Kidney (tissue), 13 donors: ENCODE measurements at regions not wholly inside any gene's neighbourhood (a gene's known extent, or its start where the extent isn't known, plus 50 kb on each side); places are given as distances from the start of the nearest gene placed in this dataset.

Experiments used
- DNase-seq, 5 donors: peaks; one replicate each; pipeline ENCODE4 v3.0.0-alpha.2; 2013 to 2020
- FAIRE-seq: peaks from 2 replicates; lab custom pipeline; 2012; peaks lifted over from hg19 to GRCh38; lab: Jason Lieb, UNC
- H3K27ac ChIP-seq, 2 donors: one replicate each; pipeline ENCODE4 v1.7.0; 2013; ENCODE audit warnings: low read depth in 2 of 2, low read length in 2 of 2, inconsistent platforms in 1 of 2
- H3K27me3 ChIP-seq: one replicate; pipeline ENCODE4 v1.7.1; 2013; ENCODE audit warnings: low read length, inconsistent platforms; ENCODE audit not compliant: control insufficient read depth, insufficient read depth
- H3K36me3 ChIP-seq, 3 donors: one replicate each; pipeline versions ENCODE4 v1.7.0 to v1.7.1; 2013; ENCODE audit warnings: low read length in 3 of 3, control low read depth in 1 of 3, inconsistent platforms in 1 of 3; ENCODE audit not compliant: insufficient read depth in 3 of 3, control insufficient read depth in 2 of 3
- H3K4me1 ChIP-seq, 3 donors: one replicate each; pipeline versions ENCODE4 v1.7.0 to v1.7.1; 2013; ENCODE audit warnings: low read length in 3 of 3, inconsistent platforms in 1 of 3, low read depth in 1 of 3; ENCODE audit not compliant: control insufficient read depth in 2 of 3, insufficient read depth in 2 of 3
- H3K4me3 ChIP-seq, 3 donors: one replicate each; pipeline versions ENCODE4 v1.7.0 to v1.8.1; 2013; ENCODE audit warnings: low read length in 3 of 3, control low read depth in 1 of 3, inconsistent platforms in 1 of 3
- H3K9ac ChIP-seq, 3 donors: one replicate each; pipeline versions ENCODE4 v1.7.0 to v1.7.1; 2013; ENCODE audit warnings: low read length in 3 of 3, control low read depth in 1 of 3, inconsistent platforms in 1 of 3
- H3K9me3 ChIP-seq, 3 donors: one replicate each; pipeline versions ENCODE4 v1.7.0 to v1.7.1; 2013; ENCODE audit warnings: low read length in 3 of 3, control low read depth in 1 of 3, inconsistent platforms in 1 of 3; ENCODE audit not compliant: control insufficient read depth in 2 of 3, insufficient read depth in 1 of 3
- CTCF ChIP-seq: IDR thresholded peaks from 3 replicates; pipeline ENCODE4 v1.5.1; 2012; ENCODE audit warnings: mild to moderate bottlenecking, moderate library complexity, borderline replicate concordance; ENCODE audit not compliant: insufficient read depth; ENCODE audit errors: extremely low read depth
- intact Hi-C: fragments of 100-400 bp; cut with DNase I; formaldehyde crosslinking; loops from one replicate; pipeline ENCODE4 v1.11.1; 2022
- donor health status: control.
- donor health status: control.
- donor health status: control.
- donor health status: control.
- donor health status: control.
- donor health status: DM: yes; HTN: yes; CAD: no.
- donor health status: Normal renal cell carcinoma (clear cell type).

- no peaks in the 10 kb centered on the region for H3K36me3 ChIP-seq
- H3K27me3 ChIP-seq = no peaks in the 10 kb centered on the region
- FAIRE-seq (no peak), DNase-seq (peak in 1 of 5 donors; percentile 38)
- intact Hi-C loops = no loop called here
- no peak for TF ChIP-seq CTCF
- H3K4me1 ChIP-seq = no peaks in the 10 kb centered on the region
- no peak overlapping the region for H3K4me3 ChIP-seq
- no peak overlapping the region for H3K9ac ChIP-seq
- H3K27ac ChIP-seq = no peak overlapping the region
- no peaks in the 10 kb centered on the region for H3K9me3 ChIP-seq
These were observed 66.7 kb upstream of the NECTIN1 start for GRCh38 chr11:119795690-119796089.

GRCh38 chr11:119795231-119795630 is 66.2 kb upstream of the NECTIN1 start:
- no peaks in the 10 kb centered on the region for H3K36me3 ChIP-seq
- no peak overlapping the region for H3K9ac ChIP-seq
- H3K27me3 ChIP-seq = no peaks in the 10 kb centered on the region
- TF ChIP-seq CTCF = no peak
- H3K4me1 ChIP-seq = no peaks in the 10 kb centered on the region
- FAIRE-seq (no peak), DNase-seq (peak in 1 of 5 donors; percentile 32)
- H3K4me3 ChIP-seq = no peak overlapping the region
- no peaks in the 10 kb centered on the region for H3K9me3 ChIP-seq
- H3K27ac ChIP-seq = no peak overlapping the region
- intact Hi-C loops = no loop called here

- Histone ChIP-seq H3K27me3 (no peaks in the 10 kb centered on the region), H3K36me3 (no peaks in the 10 kb centered on the region), H3K27ac (no peak overlapping the region), H3K9ac (no peak overlapping the region), H3K4me1 (no peaks in the 10 kb centered on the region), H3K4me3 (no peak overlapping the region), H3K9me3 (no peaks in the 10 kb centered on the region)
- FAIRE-seq = no peak
- intact Hi-C loops = no loop called here
- peak in 1 of 5 donors; percentile 26 for DNase-seq
- TF ChIP-seq CTCF = no peak
These were observed 65.8 kb upstream of the NECTIN1 start for GRCh38 chr11:119794756-119795155.

- H3K4me1 ChIP-seq = no peaks in the 10 kb centered on the region
- no peak overlapping the region for H3K9ac ChIP-seq
- H3K27ac ChIP-seq = no peak overlapping the region
- DNase-seq (peak in 1 of 5 donors; percentile 58), FAIRE-seq (no peak)
- H3K27me3 ChIP-seq = no peaks in the 10 kb centered on the region
- intact Hi-C loops = no loop called here
- no peak for TF ChIP-seq CTCF
- no peaks in the 10 kb centered on the region for H3K36me3 ChIP-seq
- H3K9me3 ChIP-seq = no peaks in the 10 kb centered on the region
- no peak overlapping the region for H3K4me3 ChIP-seq
These were observed 65.2 kb upstream of the NECTIN1 start for GRCh38 chr11:119794141-119794665.
